Astrocyte (in vitro differentiated cells and primary cell): ENCODE measurements at regions not wholly inside any gene's neighbourhood (a gene's known extent, or its start where the extent isn't known, plus 50 kb on each side); places are given as distances from the start of the nearest gene placed in this dataset.

ENCODE experiments used
- EZH2 ChIP-seq: IDR thresholded peaks from 2 replicates; pipeline ENCODE4 v1.6.1; 2012; ENCODE audit warnings: mild to moderate bottlenecking, low read length, inconsistent platforms; ENCODE audit not compliant: insufficient read depth
- TF ChIP-seq, protein P1 (sequence below): IDR thresholded peaks from 2 replicates; pipeline ENCODE4 v1.5.1; 2011; ENCODE audit warnings: low read depth, mild to moderate bottlenecking, inconsistent platforms, low read length, moderate library complexity; ENCODE audit not compliant: insufficient read depth

DNA sequence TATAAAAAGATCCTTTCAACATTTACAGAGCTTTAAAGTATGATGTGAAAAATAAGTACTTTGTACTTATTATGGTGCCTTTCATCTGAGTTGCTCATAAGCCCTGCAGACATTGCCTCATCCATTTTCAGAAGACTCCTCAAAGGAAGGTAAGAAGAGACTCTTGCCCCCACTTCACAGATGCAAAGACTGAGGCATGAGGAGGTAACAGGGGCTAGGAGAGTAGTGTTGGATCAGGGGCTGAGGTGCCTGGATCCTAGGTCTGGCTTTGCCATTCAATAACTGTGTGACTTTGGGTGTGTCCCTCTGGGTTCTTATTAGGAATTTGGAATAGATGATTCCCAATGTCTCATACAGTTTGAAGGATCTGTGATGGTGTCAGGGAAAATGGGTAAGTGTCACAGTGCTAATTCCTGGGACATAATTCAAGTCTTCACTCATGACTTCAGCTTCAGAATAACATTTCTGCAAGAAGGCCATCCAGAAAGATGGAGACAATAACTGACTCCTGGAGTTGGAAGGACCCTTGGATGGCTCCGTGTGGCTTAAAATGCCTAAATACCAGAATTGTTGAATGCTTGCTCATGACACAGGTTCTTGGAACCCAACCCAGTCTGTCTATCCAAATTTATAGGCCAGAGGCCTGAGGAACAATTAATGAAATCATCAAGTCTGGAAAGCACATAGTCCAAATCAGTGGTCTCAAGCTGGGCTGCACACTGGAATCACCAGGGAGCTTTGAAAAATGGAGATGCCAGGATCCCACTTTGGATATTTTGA is 93.1 kb upstream of the RUNX1 start:
- TF ChIP-seq, protein P1, sequence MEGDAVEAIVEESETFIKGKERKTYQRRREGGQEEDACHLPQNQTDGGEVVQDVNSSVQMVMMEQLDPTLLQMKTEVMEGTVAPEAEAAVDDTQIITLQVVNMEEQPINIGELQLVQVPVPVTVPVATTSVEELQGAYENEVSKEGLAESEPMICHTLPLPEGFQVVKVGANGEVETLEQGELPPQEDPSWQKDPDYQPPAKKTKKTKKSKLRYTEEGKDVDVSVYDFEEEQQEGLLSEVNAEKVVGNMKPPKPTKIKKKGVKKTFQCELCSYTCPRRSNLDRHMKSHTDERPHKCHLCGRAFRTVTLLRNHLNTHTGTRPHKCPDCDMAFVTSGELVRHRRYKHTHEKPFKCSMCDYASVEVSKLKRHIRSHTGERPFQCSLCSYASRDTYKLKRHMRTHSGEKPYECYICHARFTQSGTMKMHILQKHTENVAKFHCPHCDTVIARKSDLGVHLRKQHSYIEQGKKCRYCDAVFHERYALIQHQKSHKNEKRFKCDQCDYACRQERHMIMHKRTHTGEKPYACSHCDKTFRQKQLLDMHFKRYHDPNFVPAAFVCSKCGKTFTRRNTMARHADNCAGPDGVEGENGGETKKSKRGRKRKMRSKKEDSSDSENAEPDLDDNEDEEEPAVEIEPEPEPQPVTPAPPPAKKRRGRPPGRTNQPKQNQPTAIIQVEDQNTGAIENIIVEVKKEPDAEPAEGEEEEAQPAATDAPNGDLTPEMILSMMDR: no peak
- no peak for TF ChIP-seq EZH2
